Natural killer cell (primary cell): ENCODE measurements at regions not wholly inside any gene's neighbourhood (a gene's known extent, or its start where the extent isn't known, plus 50 kb on each side); places are given as distances from the start of the nearest gene placed in this dataset.

Experiments used
- ATAC-seq, 3 donors: fragments of 150-1000 bp in 2 of 3; fragments of 200-7000 bp in 1 of 3; cut with Tn5 transposase; 1 replicate in 1 of 3; 2 replicates in 2 of 3; pipeline ENCODE4 v1.10.0; 2021; ENCODE audit warnings: mild to moderate bottlenecking in 2 of 3, moderate library complexity in 2 of 3
- DNase-seq, 2 donors: peaks; one replicate each; pipeline versions ENCODE4 v3.0.0 to v3.0.0-alpha.2; 2013 to 2021; ENCODE audit warnings: mixed read lengths in 1 of 2
- H3K27ac ChIP-seq: one replicate; pipeline ENCODE4 v1.5.1; 2013; ENCODE audit warnings: mild to moderate bottlenecking, low read length
- H3K27me3 ChIP-seq: one replicate; pipeline ENCODE4 v1.6.1; 2013; ENCODE audit warnings: low read length; ENCODE audit not compliant: control insufficient read depth, insufficient read depth
- H3K36me3 ChIP-seq: one replicate; pipeline ENCODE4 v1.6.1; 2013; ENCODE audit warnings: low read length; ENCODE audit not compliant: control insufficient read depth, insufficient read depth
- H3K4me1 ChIP-seq: one replicate; pipeline ENCODE4 v1.6.1; 2013; ENCODE audit warnings: low read length; ENCODE audit not compliant: control insufficient read depth, insufficient read depth
- H3K4me3 ChIP-seq: one replicate; pipeline ENCODE4 v1.5.1; 2013; ENCODE audit warnings: low read length
- H3K9me3 ChIP-seq: one replicate; pipeline ENCODE4 v1.6.1; 2013; ENCODE audit warnings: low read length; ENCODE audit not compliant: control insufficient read depth, insufficient read depth
- H3K27ac Mint-ChIP-seq, 2 donors: one replicate each; pipeline ENCODE4 v1.8.0; 2022; ENCODE audit warnings: mild to moderate bottlenecking in 2 of 2, mixed read lengths in 2 of 2, moderate library complexity in 1 of 2
- H3K27me3 Mint-ChIP-seq, 2 donors: one replicate each; pipeline ENCODE4 v1.8.0; 2022; ENCODE audit warnings: low read depth in 2 of 2, mixed read lengths in 2 of 2
- H3K36me3 Mint-ChIP-seq: one replicate; pipeline ENCODE4 v1.8.0; 2022; ENCODE audit warnings: mixed read lengths
- H3K4me1 Mint-ChIP-seq, 2 donors: one replicate each; pipeline ENCODE4 v1.8.0; 2022; ENCODE audit warnings: mixed read lengths in 2 of 2
- H3K4me3 Mint-ChIP-seq: one replicate; pipeline ENCODE4 v1.8.0; 2022; ENCODE audit warnings: mild to moderate bottlenecking, moderate library complexity, mixed read lengths
- H3K9me3 Mint-ChIP-seq, 2 donors: one replicate each; pipeline ENCODE4 v1.8.0; 2022; ENCODE audit warnings: mixed read lengths in 2 of 2
- WGBS: methylation state at CpG from one replicate; pipeline ENCODE4 v1.1.7; 2013; ENCODE audit warnings: missing lambda C conversion rate; ENCODE audit not compliant: insufficient coverage; 5-methylcytosine and 5-hydroxymethylcytosine counted together
- intact Hi-C: fragments of 100-400 bp; cut with micrococcal nuclease; formaldehyde crosslinking; loops from one replicate; pipeline ENCODE4 v1.14.2; 2022
- TF ChIP-seq, protein P1 (sequence below): fragments of 200-600 bp; IDR thresholded peaks from one replicate; pipeline ENCODE4 v1.8.0; 2022; ENCODE audit warnings: antibody characterized with exemption

DNA sequence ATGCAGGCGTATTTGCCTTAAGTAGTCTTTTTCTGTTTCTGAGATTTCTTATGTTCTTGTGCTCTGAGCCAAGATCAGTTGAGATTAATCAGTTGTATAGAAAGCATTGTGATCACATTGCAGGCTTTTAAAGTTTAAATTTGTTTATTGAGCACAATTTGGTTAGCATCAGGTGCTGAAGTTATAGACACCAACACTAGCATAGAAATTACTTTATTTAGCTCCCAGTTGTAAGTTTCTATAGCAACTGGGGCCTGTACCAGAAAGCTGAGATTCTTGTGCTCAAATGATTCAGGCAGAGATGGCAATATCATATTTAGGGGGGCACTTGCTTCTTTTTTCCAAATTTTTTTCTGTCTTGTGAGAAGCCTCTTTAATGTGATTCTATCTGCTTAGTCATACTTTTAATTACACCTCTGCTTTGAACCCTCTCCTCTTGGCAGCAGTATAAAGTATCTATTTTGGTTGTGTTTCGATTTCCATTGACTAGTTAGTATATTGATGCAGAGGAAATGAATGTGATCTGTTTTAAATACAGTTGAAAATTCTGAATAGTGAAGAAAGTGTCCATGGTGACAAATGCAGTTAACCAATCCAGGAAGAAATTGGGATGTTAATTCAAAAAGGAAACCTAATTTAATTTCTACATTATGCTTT is 241.7 kb upstream of the GBE1 start:
- H3K4me3 Mint-ChIP-seq = no peak overlapping the region
- H3K36me3 ChIP-seq = no peaks in the 10 kb centered on the region
- H3K9me3 Mint-ChIP-seq = peaks cover 0 to 8% of the 10 kb centered on the region in 2 donors
- no peaks in the 10 kb centered on the region for H3K4me1 Mint-ChIP-seq
- no peak overlapping the region for H3K27ac Mint-ChIP-seq
- no peaks in the 10 kb centered on the region for H3K27me3 ChIP-seq
- WGBS = 88% methylated on average over 2 of the region's 2 CpGs
- no peaks in the 10 kb centered on the region for H3K4me1 ChIP-seq
- H3K9me3 ChIP-seq = no peaks in the 10 kb centered on the region
- no peak overlapping the region for H3K27ac ChIP-seq
- DNase-seq (no peak), ATAC-seq (no peak)
- TF ChIP-seq, protein P1, sequence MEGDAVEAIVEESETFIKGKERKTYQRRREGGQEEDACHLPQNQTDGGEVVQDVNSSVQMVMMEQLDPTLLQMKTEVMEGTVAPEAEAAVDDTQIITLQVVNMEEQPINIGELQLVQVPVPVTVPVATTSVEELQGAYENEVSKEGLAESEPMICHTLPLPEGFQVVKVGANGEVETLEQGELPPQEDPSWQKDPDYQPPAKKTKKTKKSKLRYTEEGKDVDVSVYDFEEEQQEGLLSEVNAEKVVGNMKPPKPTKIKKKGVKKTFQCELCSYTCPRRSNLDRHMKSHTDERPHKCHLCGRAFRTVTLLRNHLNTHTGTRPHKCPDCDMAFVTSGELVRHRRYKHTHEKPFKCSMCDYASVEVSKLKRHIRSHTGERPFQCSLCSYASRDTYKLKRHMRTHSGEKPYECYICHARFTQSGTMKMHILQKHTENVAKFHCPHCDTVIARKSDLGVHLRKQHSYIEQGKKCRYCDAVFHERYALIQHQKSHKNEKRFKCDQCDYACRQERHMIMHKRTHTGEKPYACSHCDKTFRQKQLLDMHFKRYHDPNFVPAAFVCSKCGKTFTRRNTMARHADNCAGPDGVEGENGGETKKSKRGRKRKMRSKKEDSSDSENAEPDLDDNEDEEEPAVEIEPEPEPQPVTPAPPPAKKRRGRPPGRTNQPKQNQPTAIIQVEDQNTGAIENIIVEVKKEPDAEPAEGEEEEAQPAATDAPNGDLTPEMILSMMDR = no peak
- no peak overlapping the region for H3K4me3 ChIP-seq
- H3K36me3 Mint-ChIP-seq = no peaks in the 10 kb centered on the region
- no peaks in the 10 kb centered on the region for H3K27me3 Mint-ChIP-seq
- intact Hi-C loops = no loop called here

DNA sequence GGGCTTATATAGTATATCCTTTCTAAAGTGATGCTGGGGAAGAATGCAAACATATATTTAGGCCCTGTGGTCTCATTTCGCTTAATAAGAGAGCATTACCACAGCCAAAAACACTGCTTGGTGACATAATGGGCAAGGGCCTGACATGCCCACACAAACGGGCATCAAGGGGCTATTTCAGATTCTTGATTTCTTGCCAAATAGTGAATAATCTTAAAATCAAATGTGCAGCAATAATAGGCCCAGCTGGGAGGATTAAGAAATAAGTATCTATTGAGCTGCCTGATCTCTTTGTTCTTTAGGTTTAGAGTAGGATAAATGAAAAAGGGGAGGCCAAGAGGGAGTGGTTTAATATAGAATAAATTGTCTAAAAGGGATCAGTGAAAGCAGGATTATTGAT is 241.0 kb upstream of the GBE1 start:
- H3K36me3 ChIP-seq = no peaks in the 10 kb centered on the region
- TF ChIP-seq, protein P1 = no peak
- Mint-ChIP-seq H3K27ac (no peak overlapping the region), H3K9me3 (peaks cover under 1 to 6% of the 10 kb centered on the region in 2 donors), H3K4me3 (no peak overlapping the region), H3K36me3 (no peaks in the 10 kb centered on the region), H3K27me3 (no peaks in the 10 kb centered on the region), H3K4me1 (no peaks in the 10 kb centered on the region)
- H3K4me3 ChIP-seq = no peak overlapping the region
- no peak for ATAC-seq
- H3K9me3 ChIP-seq = no peaks in the 10 kb centered on the region
- no peaks in the 10 kb centered on the region for H3K4me1 ChIP-seq
- intact Hi-C loops = no loop called here
- no peak for DNase-seq
- H3K27ac ChIP-seq = no peak overlapping the region
- 70% methylated on average over 2 of the region's 2 CpGs for WGBS
- H3K27me3 ChIP-seq = no peaks in the 10 kb centered on the region

DNA sequence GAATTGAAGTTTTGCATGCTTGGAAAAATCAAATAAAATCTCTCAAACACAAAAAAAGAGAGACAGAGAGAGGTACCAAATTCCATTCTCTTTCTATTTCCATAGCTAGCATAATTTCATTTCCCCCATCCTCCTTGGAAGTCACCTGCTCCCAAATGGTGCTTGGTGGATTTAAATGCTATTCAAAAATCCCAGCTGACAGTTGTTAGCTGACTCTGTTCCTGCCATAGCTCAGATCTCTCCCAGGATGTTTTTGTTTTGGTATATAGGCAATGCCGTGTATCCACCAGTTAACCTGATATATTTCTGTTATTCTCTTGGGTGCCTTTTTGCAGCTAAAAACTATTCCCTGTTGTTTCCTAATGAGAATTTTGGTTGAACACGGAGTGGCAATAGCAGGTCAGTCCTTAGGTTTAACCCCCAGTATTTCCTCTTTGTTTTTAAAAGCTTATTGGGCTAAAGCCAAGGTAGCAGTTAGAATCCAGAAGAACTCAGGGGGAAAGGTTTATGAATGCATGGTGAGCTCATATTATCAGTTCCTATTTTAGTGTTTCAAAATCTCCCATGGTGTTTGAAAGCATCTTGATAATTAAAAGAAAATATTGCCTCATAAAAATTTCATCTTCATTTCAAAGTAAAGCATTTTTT is 240.0 kb upstream of the GBE1 start:
- WGBS = 88% methylated on average over 2 of the region's 2 CpGs
- DNase-seq = no peak
- TF ChIP-seq, protein P1 = no peak
- no peak for ATAC-seq
- Mint-ChIP-seq H3K27ac (no peak overlapping the region), H3K27me3 (no peaks in the 10 kb centered on the region), H3K36me3 (no peaks in the 10 kb centered on the region), H3K4me3 (no peak overlapping the region), H3K9me3 (peaks cover 6 to 11% of the 10 kb centered on the region in 2 donors), H3K4me1 (no peaks in the 10 kb centered on the region)
- Histone ChIP-seq H3K36me3 (no peaks in the 10 kb centered on the region), H3K27ac (no peak overlapping the region), H3K4me3 (no peak overlapping the region), H3K9me3 (no peaks in the 10 kb centered on the region), H3K27me3 (no peaks in the 10 kb centered on the region), H3K4me1 (no peaks in the 10 kb centered on the region)
- intact Hi-C loops = no loop called here

DNA sequence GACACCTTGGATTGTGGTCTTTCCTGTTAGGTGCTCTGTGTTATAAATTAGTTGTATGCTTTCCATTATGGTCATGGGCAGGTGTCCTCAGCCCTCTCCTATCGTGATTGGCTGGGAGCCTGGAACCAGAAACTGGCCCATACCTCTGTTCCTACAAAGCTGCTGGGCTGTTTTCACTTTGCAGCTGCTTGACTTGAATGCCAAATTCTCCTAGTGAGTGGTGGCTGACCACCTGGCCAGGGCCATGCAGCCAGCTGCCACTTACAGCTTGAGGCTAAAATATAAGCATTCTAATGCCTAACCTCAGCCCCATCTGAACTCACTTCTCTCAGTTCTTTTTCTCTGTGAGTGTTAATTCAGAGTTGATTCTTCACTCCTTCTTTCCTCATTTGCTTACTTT is 239.3 kb upstream of the GBE1 start:
- DNase-seq = no peak
- 75% methylated on average over 1 of the region's 1 CpG for WGBS
- ATAC-seq = no peak
- Mint-ChIP-seq H3K4me3 (no peak overlapping the region), H3K4me1 (no peaks in the 10 kb centered on the region), H3K9me3 (peaks cover 9 to 16% of the 10 kb centered on the region in 2 donors), H3K27ac (no peak overlapping the region), H3K36me3 (no peaks in the 10 kb centered on the region), H3K27me3 (no peaks in the 10 kb centered on the region)
- no peaks in the 10 kb centered on the region for H3K36me3 ChIP-seq
- H3K9me3 ChIP-seq = no peaks in the 10 kb centered on the region
- TF ChIP-seq, protein P1 = no peak
- no peak overlapping the region for H3K4me3 ChIP-seq
- H3K27ac ChIP-seq = no peak overlapping the region
- no peaks in the 10 kb centered on the region for H3K4me1 ChIP-seq
- intact Hi-C loops = no loop called here
- no peaks in the 10 kb centered on the region for H3K27me3 ChIP-seq
